WTC11 (cell line): ENCODE measurements at regions not wholly inside any gene's neighbourhood (a gene's known extent, or its start where the extent isn't known, plus 50 kb on each side); places are given as distances from the start of the nearest gene placed in this dataset.

Experiments
- CTCF ChIP-seq: fragments of 200-600 bp; IDR thresholded peaks from 2 replicates; pipeline ENCODE4 v1.8.0; 2022; ENCODE audit warnings: antibody characterized with exemption
- USF2 ChIP-seq: sonication (generic); formaldehyde crosslinking; IDR thresholded peaks from 2 replicates; pipeline ENCODE4 v1.8.1; 2023; ENCODE audit warnings: mild to moderate bottlenecking, missing genetic modification reagents, moderate library complexity

GRCh38 chr11:8785457-8785856 lies 102.9 kb downstream of the RPL27A start:
- TF ChIP-seq CTCF, result no peak
- TF ChIP-seq USF2 (CRISPR knock-in tag), result no peak
